Hematopoietic multipotent progenitor cell treated with erythropoietin and hydrocortisone succinate and interleukin-3 and kit ligand, for 4 days (in vitro differentiated cells): ENCODE measurements at regions not wholly inside any gene's neighbourhood (a gene's known extent, or its start where the extent isn't known, plus 50 kb on each side); places are given as distances from the start of the nearest gene placed in this dataset.

Experiments used
- DNase-seq: peaks from one replicate; pipeline ENCODE4 v3.0.0-alpha.2; 2015

GRCh38 chr10:47237316-47238260 is 62.4 kb upstream of the GDF10 start:
- no peak for DNase-seq

GRCh38 chr10:47238331-47239095 is 61.5 kb upstream of the GDF10 start:
- no peak for DNase-seq

- no peak for DNase-seq
Observed at GRCh38 chr10:47239211-47239610, 60.8 kb upstream of the GDF10 start.

- no peak for DNase-seq
Observed at GRCh38 chr10:47240173-47240572, 59.8 kb upstream of the GDF10 start.

- no peak for DNase-seq
Observed at GRCh38 chr10:47241256-47241655, 58.7 kb upstream of the GDF10 start.

GRCh38 chr10:47241946-47242867 is 57.8 kb upstream of the GDF10 start:
- no peak for DNase-seq

- DNase-seq, result no peak
Observed at GRCh38 chr10:47243356-47243755, 56.6 kb upstream of the GDF10 start.

GRCh38 chr10:47243791-47244190 is 56.2 kb upstream of the GDF10 start:
- DNase-seq, result no peak

- DNase-seq, result no peak
Observed at GRCh38 chr10:47244560-47245500, 55.2 kb upstream of the GDF10 start.

GRCh38 chr10:47245731-47246350 is 54.2 kb upstream of the GDF10 start:
- no peak for DNase-seq

- no peak for DNase-seq
Observed at GRCh38 chr10:47246406-47247147, 53.4 kb upstream of the GDF10 start.

GRCh38 chr10:47247148-47248059 is 52.6 kb upstream of the GDF10 start:
- no peak for DNase-seq

- no peak for DNase-seq
Observed at GRCh38 chr10:47248386-47249090, 51.5 kb upstream of the GDF10 start.

- DNase-seq, result no peak
Observed at GRCh38 chr10:47249881-47250280, 50.1 kb upstream of the GDF10 start.
